ENCODE measurements at regions not wholly inside any gene's neighbourhood (a gene's known extent, or its start where the extent isn't known, plus 50 kb on each side); places are given as distances from the start of the nearest gene placed in this dataset.

GRCh38 chr11:95444309-95445241, 213.6 kb upstream of the SESN3 start:
- Histone ChIP-seq H3K36me3 (ENCODE audit: control insufficient read depth, insufficient read depth, low read length) (no peaks in the 10 kb centered on the region), H3K9me3 (no peaks in the 10 kb centered on the region), H3K27me3 (replicated peaks; ENCODE audit: control insufficient read depth, insufficient read depth, low read length) (no peaks in the 10 kb centered on the region), H3K4me3 (ENCODE audit: low read depth, low read length) (no peak overlapping the region), H3K4me1 (no peaks in the 10 kb centered on the region)
- Mint-ChIP-seq H3K4me3 (ENCODE audit: unreplicated experiment) (no peak overlapping the region), H3K9me3 (ENCODE audit: unreplicated experiment) (no peaks in the 10 kb centered on the region), H3K4me1 (ENCODE audit: low read depth, unreplicated experiment) (no peaks in the 10 kb centered on the region), H3K27ac (ENCODE audit: unreplicated experiment) (no peak overlapping the region), H3K27me3 (ENCODE audit: insufficient read depth, unreplicated experiment) (no peaks in the 10 kb centered on the region), H3K36me3 (ENCODE audit: insufficient read depth, unreplicated experiment) (no peaks in the 10 kb centered on the region)
- no peak for DNase-seq
- ChIA-PET POLR2A (no interaction called here), CTCF (interaction anchor here (0.6 kb wide), 1 partner anchor 298 kb away, joined by 7 read pairs; no protein-coding TSS in a partner anchor)
- no peak for TF ChIP-seq CTCF (IDR thresholded peaks at IDR 0.05; ENCODE audit: insufficient read depth in 1 of 2, low read depth in 1 of 2, low read length in 1 of 2, severe bottlenecking in 1 of 2, unreplicated experiment in 1 of 2)
- BruUV-seq (replicated peaks): no TSS peak
- intact Hi-C loops (cut with micrococcal nuclease; ENCODE audit: unreplicated experiment): no loop called here

GRCh38 chr11:95443386-95443785, 212.4 kb upstream of the SESN3 start:
- Histone ChIP-seq H3K36me3 (ENCODE audit: control insufficient read depth, insufficient read depth, low read length) (no peaks in the 10 kb centered on the region), H3K4me1 (no peaks in the 10 kb centered on the region), H3K9me3 (no peaks in the 10 kb centered on the region), H3K4me3 (ENCODE audit: low read depth, low read length) (no peak overlapping the region), H3K27me3 (replicated peaks; ENCODE audit: control insufficient read depth, insufficient read depth, low read length) (no peaks in the 10 kb centered on the region)
- ChIA-PET POLR2A (interaction anchor here (0.6 kb wide), 1 partner anchor 191 kb away, joined by 3 read pairs; no protein-coding TSS in a partner anchor), CTCF (no interaction called here)
- Mint-ChIP-seq H3K4me3 (ENCODE audit: unreplicated experiment) (no peak overlapping the region), H3K4me1 (ENCODE audit: low read depth, unreplicated experiment) (no peaks in the 10 kb centered on the region), H3K36me3 (ENCODE audit: insufficient read depth, unreplicated experiment) (no peaks in the 10 kb centered on the region), H3K27me3 (ENCODE audit: insufficient read depth, unreplicated experiment) (no peaks in the 10 kb centered on the region), H3K9me3 (ENCODE audit: unreplicated experiment) (no peaks in the 10 kb centered on the region), H3K27ac (ENCODE audit: unreplicated experiment) (no peak overlapping the region)
- intact Hi-C loops (cut with micrococcal nuclease; ENCODE audit: unreplicated experiment): no loop called here
- BruUV-seq (replicated peaks): no TSS peak
- no peak for TF ChIP-seq CTCF (IDR thresholded peaks at IDR 0.05; ENCODE audit: insufficient read depth in 1 of 2, low read depth in 1 of 2, low read length in 1 of 2, severe bottlenecking in 1 of 2, unreplicated experiment in 1 of 2)
- no peak for DNase-seq

GRCh38 chr11:95442531-95443050, 211.6 kb upstream of the SESN3 start:
- POLR2A ChIA-PET: interaction anchor here (0.6 kb wide), 1 partner anchor 276 kb away, joined by 4 read pairs; no protein-coding TSS in a partner anchor
- Histone ChIP-seq H3K9me3 (no peaks in the 10 kb centered on the region), H3K4me1 (no peaks in the 10 kb centered on the region), H3K4me3 (ENCODE audit: low read depth, low read length) (no peak overlapping the region), H3K36me3 (ENCODE audit: control insufficient read depth, insufficient read depth, low read length) (no peaks in the 10 kb centered on the region), H3K27me3 (replicated peaks; ENCODE audit: control insufficient read depth, insufficient read depth, low read length) (no peaks in the 10 kb centered on the region)
- intact Hi-C loops (cut with micrococcal nuclease; ENCODE audit: unreplicated experiment): no loop called here
- Mint-ChIP-seq H3K4me1 (ENCODE audit: low read depth, unreplicated experiment) (no peaks in the 10 kb centered on the region), H3K27me3 (ENCODE audit: insufficient read depth, unreplicated experiment) (no peaks in the 10 kb centered on the region), H3K9me3 (ENCODE audit: unreplicated experiment) (no peaks in the 10 kb centered on the region), H3K27ac (ENCODE audit: unreplicated experiment) (no peak overlapping the region), H3K36me3 (ENCODE audit: insufficient read depth, unreplicated experiment) (no peaks in the 10 kb centered on the region), H3K4me3 (ENCODE audit: unreplicated experiment) (no peak overlapping the region)
- CTCF ChIA-PET: no interaction called here
- no TSS peak for BruUV-seq (replicated peaks)
- DNase-seq: no peak
- no peak for TF ChIP-seq CTCF (IDR thresholded peaks at IDR 0.05; ENCODE audit: insufficient read depth in 1 of 2, low read depth in 1 of 2, low read length in 1 of 2, severe bottlenecking in 1 of 2, unreplicated experiment in 1 of 2)

Measured in Caco-2 (cell line).